ENCODE measurements at regions not wholly inside any gene's neighbourhood (a gene's known extent, or its start where the extent isn't known, plus 50 kb on each side); places are given as distances from the start of the nearest gene placed in this dataset.

DNA sequence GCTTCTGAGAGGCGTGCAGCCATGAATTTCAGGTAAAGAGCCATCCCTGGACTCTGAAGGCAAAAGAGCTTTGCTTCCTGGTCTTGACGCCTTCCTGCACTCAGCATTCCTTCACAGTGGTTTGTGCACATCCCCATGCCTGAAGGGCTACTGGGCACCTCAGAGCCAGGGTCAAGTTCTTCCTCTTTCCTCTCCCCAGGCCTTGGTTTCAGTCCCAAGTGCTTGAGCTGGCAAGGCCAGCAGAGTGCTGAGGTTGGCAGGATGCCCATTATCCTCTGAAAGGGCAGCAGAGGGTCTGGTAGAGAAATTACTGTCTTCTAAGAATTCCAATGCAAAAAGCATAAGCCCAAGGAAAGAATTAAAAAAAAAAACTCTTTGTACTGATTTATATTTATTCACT is 1064.9 kb downstream of the TTLL7 start:
- no TSS peak for BruUV-seq (replicated peaks)

More for the DNA sequence above, 1064.9 kb downstream of the TTLL7 start:
- Histone ChIP-seq H4K5ac (ENCODE audit: low read depth, low read length) (no peak overlapping the region), H3K56ac (ENCODE audit: extremely low read depth, insufficient read depth, low read length) (no peak overlapping the region), H3K4ac (ENCODE audit: low read depth, low read length) (no peak overlapping the region), H3K9me1 (ENCODE audit: insufficient read depth, low read length) (no peaks in the 10 kb centered on the region), H3K4me3 (ENCODE audit: insufficient read depth, low read depth, low read length) (no peak overlapping the region), H2AK9ac (replicated peaks; ENCODE audit: low read depth, low read length, poor library complexity) (no peak overlapping the region), H3K9me3 (ENCODE audit: control insufficient read depth, insufficient read depth, low read length) (peaks cover 12% of the 10 kb centered on the region), H3K4me2 (ENCODE audit: low read depth, low read length) (no peak overlapping the region), H2AK5ac (ENCODE audit: low read depth, low read length) (no peak overlapping the region), H2AFZ (replicated peaks; ENCODE audit: low read length, poor library complexity) (no peak overlapping the region), H2BK15ac (ENCODE audit: low read depth, low read length) (no peak overlapping the region), H4K91ac (ENCODE audit: insufficient read depth, low read depth, low read length) (no peak overlapping the region), H3K4me1 (ENCODE audit: control insufficient read depth, insufficient read depth, low read length) (no peaks in the 10 kb centered on the region), H3K23ac (ENCODE audit: low read depth, low read length) (no peak overlapping the region), H2BK120ac (ENCODE audit: low read depth, low read length) (no peak overlapping the region), H3K9ac (ENCODE audit: low read depth, low read length) (no peak overlapping the region), H4K8ac (ENCODE audit: low read depth in 2 of 2, low read length in 2 of 2) (no peak overlapping the region), H4K20me1 (ENCODE audit: insufficient read depth, low read length) (no peaks in the 10 kb centered on the region), H3K14ac (replicated peaks; ENCODE audit: low read depth, low read length) (no peak overlapping the region), H2BK5ac (ENCODE audit: low read depth, low read length, poor library complexity, severe bottlenecking) (no peak overlapping the region), H3K27ac (ENCODE audit: insufficient read depth, low read length) (no peak overlapping the region), H3K27me3 (ENCODE audit: control insufficient read depth, insufficient read depth, low read length) (no peaks in the 10 kb centered on the region), H2BK20ac (ENCODE audit: low read depth, low read length) (no peak overlapping the region), H3K79me1 (ENCODE audit: low read depth in 1 of 2, low read length in 2 of 2) (no peaks in the 10 kb centered on the region), H3K18ac (ENCODE audit: low read depth, low read length) (no peak overlapping the region), H3K36me3 (ENCODE audit: control insufficient read depth, insufficient read depth, low read length) (no peaks in the 10 kb centered on the region)
- in situ Hi-C loops (cut with MboI; ENCODE audit: low sequenced_read_pairs) = no loop called here
- no peak for ATAC-seq (ENCODE audit: low read depth)
- DNase-seq = no peak
- CTCF ChIA-PET = no interaction called here
- TF ChIP-seq POLR2A (IDR thresholded peaks at IDR 0.05; ENCODE audit: low read depth, low read length) (no peak), FOS (IDR thresholded peaks at IDR 0.05; ENCODE audit: low read depth, low read length) (no peak), MAZ (IDR thresholded peaks at IDR 0.05; ENCODE audit: borderline replicate concordance, low read depth, low read length) (no peak), NFE2L2 (IDR thresholded peaks at IDR 0.05; ENCODE audit: low read depth, low read length) (no peak), MAFK (IDR thresholded peaks at IDR 0.05; ENCODE audit: low read depth, low read length) (no peak), CHD1 (IDR thresholded peaks at IDR 0.05; ENCODE audit: low read depth, low read length) (no peak), RFX5 (IDR thresholded peaks at IDR 0.05; ENCODE audit: low read depth, low read length) (no peak), RCOR1 (IDR thresholded peaks at IDR 0.05; ENCODE audit: insufficient replicate concordance, low read length) (no peak), SMC3 (IDR thresholded peaks at IDR 0.05; ENCODE audit: low read depth, low read length) (no peak), CTCF (conservative IDR thresholded peaks at IDR 0.05; ENCODE audit: low read depth, low read length) (no peak), RAD21 (IDR thresholded peaks at IDR 0.05; ENCODE audit: low read length) (no peak), CEBPB (IDR thresholded peaks at IDR 0.05; ENCODE audit: low read depth, low read length) (no peak), BHLHE40 (IDR thresholded peaks at IDR 0.05; ENCODE audit: low read depth, low read length) (no peak), MXI1 (IDR thresholded peaks at IDR 0.05; ENCODE audit: borderline replicate concordance, low read depth, low read length) (no peak)
- TF ChIP-seq, protein P1, sequence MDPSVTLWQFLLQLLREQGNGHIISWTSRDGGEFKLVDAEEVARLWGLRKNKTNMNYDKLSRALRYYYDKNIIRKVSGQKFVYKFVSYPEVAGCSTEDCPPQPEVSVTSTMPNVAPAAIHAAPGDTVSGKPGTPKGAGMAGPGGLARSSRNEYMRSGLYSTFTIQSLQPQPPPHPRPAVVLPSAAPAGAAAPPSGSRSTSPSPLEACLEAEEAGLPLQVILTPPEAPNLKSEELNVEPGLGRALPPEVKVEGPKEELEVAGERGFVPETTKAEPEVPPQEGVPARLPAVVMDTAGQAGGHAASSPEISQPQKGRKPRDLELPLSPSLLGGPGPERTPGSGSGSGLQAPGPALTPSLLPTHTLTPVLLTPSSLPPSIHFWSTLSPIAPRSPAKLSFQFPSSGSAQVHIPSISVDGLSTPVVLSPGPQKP (IDR thresholded peaks at IDR 0.05; ENCODE audit: borderline replicate concordance, low read depth, low read length) = no peak
- TF ChIP-seq, protein P2, sequence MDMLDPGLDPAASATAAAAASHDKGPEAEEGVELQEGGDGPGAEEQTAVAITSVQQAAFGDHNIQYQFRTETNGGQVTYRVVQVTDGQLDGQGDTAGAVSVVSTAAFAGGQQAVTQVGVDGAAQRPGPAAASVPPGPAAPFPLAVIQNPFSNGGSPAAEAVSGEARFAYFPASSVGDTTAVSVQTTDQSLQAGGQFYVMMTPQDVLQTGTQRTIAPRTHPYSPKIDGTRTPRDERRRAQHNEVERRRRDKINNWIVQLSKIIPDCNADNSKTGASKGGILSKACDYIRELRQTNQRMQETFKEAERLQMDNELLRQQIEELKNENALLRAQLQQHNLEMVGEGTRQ (IDR thresholded peaks at IDR 0.05; ENCODE audit: low read depth, low read length) = no peak
- POLR2A ChIA-PET (ENCODE audit: unreplicated experiment) = no interaction called here
- dilution Hi-C loops (cut with HindIII; ENCODE audit: low sequenced_read_pairs, unreplicated experiment) = no loop called here
- WGBS, 2 experiments (ENCODE audit: extremely low coverage in 2 of 2, insufficient read length in 1 of 2) = no CpG with 5 or more reads among the region's 2 CpGs
- intact Hi-C loops (cut with micrococcal nuclease) = no loop called here
